ENCODE measurements at regions not wholly inside any gene's neighbourhood (a gene's known extent, or its start where the extent isn't known, plus 50 kb on each side); places are given as distances from the start of the nearest gene placed in this dataset.

- H3K4me1 Mint-ChIP-seq: peaks cover 62% of the 10 kb centered on the region
- DNase-seq: no peak
- no peak overlapping the region for H3K27ac Mint-ChIP-seq
- H3K9me3 Mint-ChIP-seq: peaks cover 4% of the 10 kb centered on the region
- TF ChIP-seq, protein P1, sequence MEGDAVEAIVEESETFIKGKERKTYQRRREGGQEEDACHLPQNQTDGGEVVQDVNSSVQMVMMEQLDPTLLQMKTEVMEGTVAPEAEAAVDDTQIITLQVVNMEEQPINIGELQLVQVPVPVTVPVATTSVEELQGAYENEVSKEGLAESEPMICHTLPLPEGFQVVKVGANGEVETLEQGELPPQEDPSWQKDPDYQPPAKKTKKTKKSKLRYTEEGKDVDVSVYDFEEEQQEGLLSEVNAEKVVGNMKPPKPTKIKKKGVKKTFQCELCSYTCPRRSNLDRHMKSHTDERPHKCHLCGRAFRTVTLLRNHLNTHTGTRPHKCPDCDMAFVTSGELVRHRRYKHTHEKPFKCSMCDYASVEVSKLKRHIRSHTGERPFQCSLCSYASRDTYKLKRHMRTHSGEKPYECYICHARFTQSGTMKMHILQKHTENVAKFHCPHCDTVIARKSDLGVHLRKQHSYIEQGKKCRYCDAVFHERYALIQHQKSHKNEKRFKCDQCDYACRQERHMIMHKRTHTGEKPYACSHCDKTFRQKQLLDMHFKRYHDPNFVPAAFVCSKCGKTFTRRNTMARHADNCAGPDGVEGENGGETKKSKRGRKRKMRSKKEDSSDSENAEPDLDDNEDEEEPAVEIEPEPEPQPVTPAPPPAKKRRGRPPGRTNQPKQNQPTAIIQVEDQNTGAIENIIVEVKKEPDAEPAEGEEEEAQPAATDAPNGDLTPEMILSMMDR (IDR thresholded peaks at IDR 0.05): no peak
- peaks cover 10% of the 10 kb centered on the region for H3K27me3 Mint-ChIP-seq (ENCODE audit: low read depth, poor library complexity)
- H3K36me3 Mint-ChIP-seq (ENCODE audit: low read depth): no peaks in the 10 kb centered on the region
- H3K4me3 Mint-ChIP-seq: no peak overlapping the region
Measured at GRCh38 chr12:116429826-116430360, 129.3 kb upstream of the MAP1LC3B2 start.

- Mint-ChIP-seq H3K36me3 (ENCODE audit: low read depth) (no peaks in the 10 kb centered on the region), H3K9me3 (peaks cover 4% of the 10 kb centered on the region), H3K4me1 (peaks cover 61% of the 10 kb centered on the region), H3K27ac (peak overlapping the region; percentile 13), H3K4me3 (no peak overlapping the region), H3K27me3 (ENCODE audit: low read depth, poor library complexity) (peaks cover 10% of the 10 kb centered on the region)
- no peak for DNase-seq
- TF ChIP-seq, protein P1 (IDR thresholded peaks at IDR 0.05): no peak
Measured at GRCh38 chr12:116430911-116431565, 128.1 kb upstream of the MAP1LC3B2 start.

- H3K9me3 Mint-ChIP-seq: peaks cover 4% of the 10 kb centered on the region
- no peaks in the 10 kb centered on the region for H3K36me3 Mint-ChIP-seq (ENCODE audit: low read depth)
- H3K4me1 Mint-ChIP-seq: peaks cover 60% of the 10 kb centered on the region
- H3K27me3 Mint-ChIP-seq (ENCODE audit: low read depth, poor library complexity): peaks cover 5% of the 10 kb centered on the region
- DNase-seq: no peak
- no peak overlapping the region for H3K4me3 Mint-ChIP-seq
- TF ChIP-seq, protein P1 (IDR thresholded peaks at IDR 0.05): no peak
- peak overlapping the region; percentile 13 for H3K27ac Mint-ChIP-seq
Measured at GRCh38 chr12:116431677-116432300, 127.4 kb upstream of the MAP1LC3B2 start.

DNA sequence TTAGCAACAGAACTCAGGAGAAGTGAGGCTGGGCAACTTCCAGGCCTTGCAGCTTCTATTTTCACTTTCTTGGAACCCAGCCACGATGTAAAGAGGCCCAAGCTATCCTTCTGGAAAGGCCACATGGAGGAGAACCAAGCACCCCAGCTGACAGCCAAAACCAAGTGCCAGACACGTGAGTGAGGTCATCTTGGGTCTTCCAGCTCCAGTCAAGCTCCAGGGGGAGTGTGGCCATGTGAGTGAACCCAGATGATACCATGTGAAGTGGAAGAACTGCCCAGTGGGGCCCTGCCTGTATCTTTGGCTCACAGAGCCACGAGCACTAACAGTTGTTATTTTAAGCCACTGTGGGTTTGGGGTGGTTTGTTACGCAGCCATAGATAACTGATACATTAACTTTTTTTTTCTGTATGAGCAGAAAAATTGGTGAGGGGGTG is 126.8 kb upstream of the MAP1LC3B2 start:
- H3K27ac Mint-ChIP-seq: no peak overlapping the region
- H3K4me3 Mint-ChIP-seq: no peak overlapping the region
- peaks cover 5% of the 10 kb centered on the region for H3K27me3 Mint-ChIP-seq (ENCODE audit: low read depth, poor library complexity)
- peaks cover 60% of the 10 kb centered on the region for H3K4me1 Mint-ChIP-seq
- H3K9me3 Mint-ChIP-seq: peaks cover 4% of the 10 kb centered on the region
- no peak for DNase-seq
- H3K36me3 Mint-ChIP-seq (ENCODE audit: low read depth): no peaks in the 10 kb centered on the region
- TF ChIP-seq, protein P1 (IDR thresholded peaks at IDR 0.05): no peak

DNA sequence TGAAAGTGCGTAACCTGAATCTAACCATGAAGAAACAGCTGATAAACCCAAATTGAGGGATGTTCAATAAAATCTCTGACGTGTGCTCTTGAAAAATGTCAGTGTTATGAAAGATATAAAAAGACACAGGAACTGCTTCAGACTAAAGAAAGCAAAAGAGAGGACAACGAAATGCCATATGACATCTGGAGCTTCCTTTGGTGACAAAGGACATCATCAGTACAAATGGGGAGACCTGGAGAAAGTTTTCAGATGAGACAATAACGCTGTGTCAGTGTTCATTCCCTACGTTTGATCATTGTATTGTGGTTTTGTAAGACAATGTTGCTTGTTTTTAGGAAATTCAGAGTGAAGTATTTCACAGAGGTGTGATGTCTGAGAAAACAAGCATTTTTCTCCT is 125.9 kb upstream of the MAP1LC3B2 start:
- H3K27me3 Mint-ChIP-seq (ENCODE audit: low read depth, poor library complexity): peaks cover 5% of the 10 kb centered on the region
- peaks cover 4% of the 10 kb centered on the region for H3K9me3 Mint-ChIP-seq
- H3K4me3 Mint-ChIP-seq: no peak overlapping the region
- no peak overlapping the region for H3K27ac Mint-ChIP-seq
- TF ChIP-seq, protein P1 (IDR thresholded peaks at IDR 0.05): no peak
- peaks cover 60% of the 10 kb centered on the region for H3K4me1 Mint-ChIP-seq
- no peaks in the 10 kb centered on the region for H3K36me3 Mint-ChIP-seq (ENCODE audit: low read depth)
- DNase-seq: no peak
